ENCODE measurements at regions not wholly inside any gene's neighbourhood (a gene's known extent, or its start where the extent isn't known, plus 50 kb on each side); places are given as distances from the start of the nearest gene placed in this dataset.

GRCh38 chr1:60133000-60133673 is 59.6 kb upstream of the C1orf87 start:
- Histone ChIP-seq H3K27ac (ENCODE audit: control insufficient read depth, insufficient read depth, low read length) (no peak overlapping the region), H3K4me3 (ENCODE audit: control insufficient read depth in 2 of 3, extremely low read depth in 1 of 3, insufficient read depth in 2 of 3, low read depth in 1 of 3, low read length in 3 of 3) (no peak overlapping the region), H3K36me3 (ENCODE audit: control insufficient read depth in 2 of 2, extremely low read depth in 1 of 2, insufficient read depth in 2 of 2, low read length in 2 of 2) (no peaks in the 10 kb centered on the region), H3K79me2 (ENCODE audit: control insufficient read depth, insufficient read depth, low read length) (no peaks in the 10 kb centered on the region), H3K27me3 (ENCODE audit: control insufficient read depth, extremely low read depth, insufficient read depth, low read length) (no peaks in the 10 kb centered on the region), H2AFZ (ENCODE audit: control insufficient read depth, low read length) (no peak overlapping the region), H4K20me1 (ENCODE audit: control insufficient read depth, extremely low read depth, insufficient read depth, low read length) (no peaks in the 10 kb centered on the region), H3K9me1 (ENCODE audit: control insufficient read depth, extremely low read depth, insufficient read depth, low read length) (no peaks in the 10 kb centered on the region), H3K4me2 (ENCODE audit: control insufficient read depth, extremely low read depth, insufficient read depth, low read depth, low read length) (peak overlapping the region; percentile 22), H3K9ac (ENCODE audit: control insufficient read depth, extremely low read depth, insufficient read depth, low read length) (no peak overlapping the region), H3K9me3 (ENCODE audit: control insufficient read depth, low read depth, low read length) (no peaks in the 10 kb centered on the region), H3K4me1 (ENCODE audit: control insufficient read depth, extremely low read depth, insufficient read depth, low read length) (peaks cover 3% of the 10 kb centered on the region)
- dilution Hi-C loops (cut with MboI; ENCODE audit: extremely low pct_ligation_motif_present, low sequenced_read_pairs) = no loop called here
- no peak for FAIRE-seq
- DNase-seq (ENCODE audit: low read depth, low spot score) = no peak
- TF ChIP-seq EZH2 (IDR thresholded peaks at IDR 0.05; ENCODE audit: low read length) = no peak
- TF ChIP-seq, protein P1, sequence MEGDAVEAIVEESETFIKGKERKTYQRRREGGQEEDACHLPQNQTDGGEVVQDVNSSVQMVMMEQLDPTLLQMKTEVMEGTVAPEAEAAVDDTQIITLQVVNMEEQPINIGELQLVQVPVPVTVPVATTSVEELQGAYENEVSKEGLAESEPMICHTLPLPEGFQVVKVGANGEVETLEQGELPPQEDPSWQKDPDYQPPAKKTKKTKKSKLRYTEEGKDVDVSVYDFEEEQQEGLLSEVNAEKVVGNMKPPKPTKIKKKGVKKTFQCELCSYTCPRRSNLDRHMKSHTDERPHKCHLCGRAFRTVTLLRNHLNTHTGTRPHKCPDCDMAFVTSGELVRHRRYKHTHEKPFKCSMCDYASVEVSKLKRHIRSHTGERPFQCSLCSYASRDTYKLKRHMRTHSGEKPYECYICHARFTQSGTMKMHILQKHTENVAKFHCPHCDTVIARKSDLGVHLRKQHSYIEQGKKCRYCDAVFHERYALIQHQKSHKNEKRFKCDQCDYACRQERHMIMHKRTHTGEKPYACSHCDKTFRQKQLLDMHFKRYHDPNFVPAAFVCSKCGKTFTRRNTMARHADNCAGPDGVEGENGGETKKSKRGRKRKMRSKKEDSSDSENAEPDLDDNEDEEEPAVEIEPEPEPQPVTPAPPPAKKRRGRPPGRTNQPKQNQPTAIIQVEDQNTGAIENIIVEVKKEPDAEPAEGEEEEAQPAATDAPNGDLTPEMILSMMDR (optimal IDR thresholded peaks at IDR 0.05 in 1 of 3, IDR thresholded peaks at IDR 0.05 in 1 of 3, conservative IDR thresholded peaks at IDR 0.05 in 1 of 3; ENCODE audit: extremely low read depth in 1 of 3, insufficient read depth in 2 of 3, low read length in 3 of 3) = no peak

GRCh38 chr1:60132108-60132507 is 58.5 kb upstream of the C1orf87 start:
- peaks cover 3% of the 10 kb centered on the region for H3K4me1 ChIP-seq (ENCODE audit: control insufficient read depth, extremely low read depth, insufficient read depth, low read length)
- no peaks in the 10 kb centered on the region for H3K9me1 ChIP-seq (ENCODE audit: control insufficient read depth, extremely low read depth, insufficient read depth, low read length)
- no peaks in the 10 kb centered on the region for H3K9me3 ChIP-seq (ENCODE audit: control insufficient read depth, low read depth, low read length)
- H3K79me2 ChIP-seq (ENCODE audit: control insufficient read depth, insufficient read depth, low read length) = no peaks in the 10 kb centered on the region
- no peak overlapping the region for H2AFZ ChIP-seq (ENCODE audit: control insufficient read depth, low read length)
- no peak overlapping the region for H3K9ac ChIP-seq (ENCODE audit: control insufficient read depth, extremely low read depth, insufficient read depth, low read length)
- no peak overlapping the region for H3K4me3 ChIP-seq (ENCODE audit: control insufficient read depth in 2 of 3, extremely low read depth in 1 of 3, insufficient read depth in 2 of 3, low read depth in 1 of 3, low read length in 3 of 3)
- no peak for TF ChIP-seq EZH2 (IDR thresholded peaks at IDR 0.05; ENCODE audit: low read length)
- TF ChIP-seq, protein P1 (optimal IDR thresholded peaks at IDR 0.05 in 1 of 3, IDR thresholded peaks at IDR 0.05 in 1 of 3, conservative IDR thresholded peaks at IDR 0.05 in 1 of 3; ENCODE audit: extremely low read depth in 1 of 3, insufficient read depth in 2 of 3, low read length in 3 of 3) = no peak
- no peaks in the 10 kb centered on the region for H4K20me1 ChIP-seq (ENCODE audit: control insufficient read depth, extremely low read depth, insufficient read depth, low read length)
- FAIRE-seq (no peak), DNase-seq (ENCODE audit: low read depth, low spot score) (no peak)
- H3K4me2 ChIP-seq (ENCODE audit: control insufficient read depth, extremely low read depth, insufficient read depth, low read depth, low read length) = no peak overlapping the region
- dilution Hi-C loops (cut with MboI; ENCODE audit: extremely low pct_ligation_motif_present, low sequenced_read_pairs) = no loop called here
- no peaks in the 10 kb centered on the region for H3K36me3 ChIP-seq (ENCODE audit: control insufficient read depth in 2 of 2, extremely low read depth in 1 of 2, insufficient read depth in 2 of 2, low read length in 2 of 2)
- no peaks in the 10 kb centered on the region for H3K27me3 ChIP-seq (ENCODE audit: control insufficient read depth, extremely low read depth, insufficient read depth, low read length)
- H3K27ac ChIP-seq (ENCODE audit: control insufficient read depth, insufficient read depth, low read length) = no peak overlapping the region

Measured in keratinocyte (primary cell).